Right lobe of liver (tissue), 4 donors: ENCODE measurements at regions not wholly inside any gene's neighbourhood (a gene's known extent, or its start where the extent isn't known, plus 50 kb on each side); places are given as distances from the start of the nearest gene placed in this dataset.

Source experiments
- POLR2A ChIP-seq: fragments of 450-650 bp; IDR thresholded peaks from one replicate; pipeline ENCODE4 v1.6.1; 2017; ENCODE audit warnings: antibody characterized with exemption, mild to moderate bottlenecking
- TF ChIP-seq, protein P1 (sequence below), 4 donors: fragments of 200-600 bp in 3 of 4; fragments of 450-650 bp in 1 of 4; IDR thresholded peaks; one replicate each; pipeline versions ENCODE4 v1.5.1 to v1.8.0; 2016 to 2022; ENCODE audit warnings: antibody characterized with exemption in 4 of 4, mild to moderate bottlenecking in 2 of 4
- donor health status: DM: no; HTN: no; CAD: no.
- donor health status: DM: no; HTN: no; CAD: no.
- donor health status: DM: no; HTN: yes; CAD: no.

- no peak for TF ChIP-seq POLR2A
- TF ChIP-seq, protein P1, sequence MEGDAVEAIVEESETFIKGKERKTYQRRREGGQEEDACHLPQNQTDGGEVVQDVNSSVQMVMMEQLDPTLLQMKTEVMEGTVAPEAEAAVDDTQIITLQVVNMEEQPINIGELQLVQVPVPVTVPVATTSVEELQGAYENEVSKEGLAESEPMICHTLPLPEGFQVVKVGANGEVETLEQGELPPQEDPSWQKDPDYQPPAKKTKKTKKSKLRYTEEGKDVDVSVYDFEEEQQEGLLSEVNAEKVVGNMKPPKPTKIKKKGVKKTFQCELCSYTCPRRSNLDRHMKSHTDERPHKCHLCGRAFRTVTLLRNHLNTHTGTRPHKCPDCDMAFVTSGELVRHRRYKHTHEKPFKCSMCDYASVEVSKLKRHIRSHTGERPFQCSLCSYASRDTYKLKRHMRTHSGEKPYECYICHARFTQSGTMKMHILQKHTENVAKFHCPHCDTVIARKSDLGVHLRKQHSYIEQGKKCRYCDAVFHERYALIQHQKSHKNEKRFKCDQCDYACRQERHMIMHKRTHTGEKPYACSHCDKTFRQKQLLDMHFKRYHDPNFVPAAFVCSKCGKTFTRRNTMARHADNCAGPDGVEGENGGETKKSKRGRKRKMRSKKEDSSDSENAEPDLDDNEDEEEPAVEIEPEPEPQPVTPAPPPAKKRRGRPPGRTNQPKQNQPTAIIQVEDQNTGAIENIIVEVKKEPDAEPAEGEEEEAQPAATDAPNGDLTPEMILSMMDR (IDR thresholded peaks at IDR 0.05) = no peak
These were observed 115.1 kb upstream of the DMRTA1 start for GRCh38 chr9:22331533-22331932.
